ENCODE measurements at regions not wholly inside any gene's neighbourhood (a gene's known extent, or its start where the extent isn't known, plus 50 kb on each side); places are given as distances from the start of the nearest gene placed in this dataset.
"Not testable (repeated sequence)": the region's sequence is repeated elsewhere in the genome, so short reads cannot be mapped to it uniquely, and the experiment has no call there.

GRCh38 chr5:45893309-45893708, 197.1 kb upstream of the HCN1 start:
- DNase-seq (ENCODE audit: low spot score), result no peak
- no peak overlapping the region for H2AFZ ChIP-seq (ENCODE audit: low read length)
- no peak overlapping the region for H3K4ac ChIP-seq (ENCODE audit: low read length)

GRCh38 chr5:45890441-45891080, 194.4 kb upstream of the HCN1 start:
- DNase-seq (ENCODE audit: low spot score); H3K4me1 ChIP-seq (ENCODE audit: control insufficient read depth in 2 of 2, insufficient read depth in 1 of 2, low read depth in 1 of 2, low read length in 2 of 2); H3K18ac ChIP-seq (ENCODE audit: low read length); H2BK15ac ChIP-seq (ENCODE audit: low read length); H3K14ac ChIP-seq (ENCODE audit: low read length); H3K4me2 ChIP-seq (ENCODE audit: insufficient read depth, low read length, poor library complexity, severe bottlenecking); H2AK5ac ChIP-seq (ENCODE audit: low read depth, low read length); H2BK5ac ChIP-seq (ENCODE audit: low read length); H4K91ac ChIP-seq (ENCODE audit: low read depth, low read length, poor library complexity); H3K4me3 ChIP-seq (ENCODE audit: low read length in 2 of 2); H3K9me3 ChIP-seq (replicated peaks in 1 of 2; ENCODE audit: control insufficient read depth in 2 of 2, insufficient read depth in 1 of 2, low read depth in 1 of 2, low read length in 2 of 2); H3K36me3 ChIP-seq (replicated peaks in 1 of 2; ENCODE audit: control insufficient read depth in 2 of 2, insufficient read depth in 2 of 2, low read length in 2 of 2); H2AFZ ChIP-seq (ENCODE audit: low read length); H2BK12ac ChIP-seq (ENCODE audit: low read length); H3K23ac ChIP-seq (ENCODE audit: low read depth, low read length, poor library complexity); H3K27ac ChIP-seq (replicated peaks; ENCODE audit: low read length); H2BK120ac ChIP-seq (ENCODE audit: low read depth, low read length); H3K27me3 ChIP-seq (ENCODE audit: control insufficient read depth in 3 of 3, insufficient read depth in 3 of 3, low read depth in 1 of 3, low read length in 3 of 3); H3K9ac ChIP-seq (ENCODE audit: low read depth, low read length, poor library complexity); H3K79me1 ChIP-seq (ENCODE audit: low read depth, low read length); H3K4ac ChIP-seq (ENCODE audit: low read length); H4K8ac ChIP-seq (ENCODE audit: low read depth, low read length): not testable (repeated sequence)
- WGBS, 2 donors (ENCODE audit: extremely low coverage in 2 of 2, insufficient read length in 2 of 2, insufficient replicate concordance in 1 of 2), result no CpG with 5 or more reads among the region's 28 CpGs

More at GRCh38 chr5:45893309-45893708, 197.1 kb upstream of the HCN1 start:
- Histone ChIP-seq H2BK5ac (ENCODE audit: low read length) (no peak overlapping the region), H2BK12ac (ENCODE audit: low read length) (no peak overlapping the region), H3K4me1 (ENCODE audit: control insufficient read depth in 2 of 2, insufficient read depth in 1 of 2, low read depth in 1 of 2, low read length in 2 of 2) (no peaks in the 10 kb centered on the region), H2BK15ac (ENCODE audit: low read length) (no peak overlapping the region), H3K18ac (ENCODE audit: low read length) (no peak overlapping the region), H3K23ac (ENCODE audit: low read depth, low read length, poor library complexity) (no peak overlapping the region), H3K9ac (ENCODE audit: low read depth, low read length, poor library complexity) (no peak overlapping the region), H3K4me2 (ENCODE audit: insufficient read depth, low read length, poor library complexity, severe bottlenecking) (no peak overlapping the region), H3K14ac (ENCODE audit: low read length) (no peak overlapping the region), H3K4me3 (ENCODE audit: low read length in 2 of 2) (no peak overlapping the region), H3K9me3 (replicated peaks in 1 of 2; ENCODE audit: control insufficient read depth in 2 of 2, insufficient read depth in 1 of 2, low read depth in 1 of 2, low read length in 2 of 2) (peaks cover 0 to 3% of the 10 kb centered on the region in 2 donors), H3K27me3 (ENCODE audit: control insufficient read depth in 3 of 3, insufficient read depth in 3 of 3, low read depth in 1 of 3, low read length in 3 of 3) (no peaks in the 10 kb centered on the region), H2BK120ac (ENCODE audit: low read depth, low read length) (no peak overlapping the region), H2AK5ac (ENCODE audit: low read depth, low read length) (no peak overlapping the region), H3K27ac (replicated peaks; ENCODE audit: low read length) (no peak overlapping the region), H4K91ac (ENCODE audit: low read depth, low read length, poor library complexity) (no peak overlapping the region), H3K36me3 (replicated peaks in 1 of 2; ENCODE audit: control insufficient read depth in 2 of 2, insufficient read depth in 2 of 2, low read length in 2 of 2) (no peaks in the 10 kb centered on the region), H3K79me1 (ENCODE audit: low read depth, low read length) (no peaks in the 10 kb centered on the region), H4K8ac (ENCODE audit: low read depth, low read length) (no peak overlapping the region)

GRCh38 chr5:45862763-45863162, 166.6 kb upstream of the HCN1 start:
- no peak overlapping the region for H3K27ac ChIP-seq (replicated peaks; ENCODE audit: low read length)
- WGBS, 2 donors (ENCODE audit: extremely low coverage in 2 of 2, insufficient read length in 2 of 2, insufficient replicate concordance in 1 of 2), result no CpG with 5 or more reads among the region's 2 CpGs

GRCh38 chr5:45847877-45848276, 151.7 kb upstream of the HCN1 start:
- Histone ChIP-seq H3K9ac (ENCODE audit: low read depth, low read length, poor library complexity) (no peak overlapping the region), H2BK5ac (ENCODE audit: low read length) (no peak overlapping the region), H3K18ac (ENCODE audit: low read length) (peak overlapping the region; percentile 44), H2BK12ac (ENCODE audit: low read length) (no peak overlapping the region), H2BK15ac (ENCODE audit: low read length) (no peak overlapping the region), H3K4me1 (ENCODE audit: control insufficient read depth in 2 of 2, insufficient read depth in 1 of 2, low read depth in 1 of 2, low read length in 2 of 2) (peaks cover 0 to 3% of the 10 kb centered on the region in 2 donors), H3K4me2 (ENCODE audit: insufficient read depth, low read length, poor library complexity, severe bottlenecking) (no peak overlapping the region), H3K27me3 (ENCODE audit: control insufficient read depth in 3 of 3, insufficient read depth in 3 of 3, low read depth in 1 of 3, low read length in 3 of 3) (no peaks in the 10 kb centered on the region), H3K4me3 (ENCODE audit: low read length in 2 of 2) (no peak overlapping the region), H3K14ac (ENCODE audit: low read length) (no peak overlapping the region), H3K4ac (ENCODE audit: low read length) (no peak overlapping the region), H4K8ac (ENCODE audit: low read depth, low read length) (peak overlapping the region; percentile 82), H2AFZ (ENCODE audit: low read length) (peak overlapping the region; percentile 68), H3K79me1 (ENCODE audit: low read depth, low read length) (no peaks in the 10 kb centered on the region), H3K27ac (replicated peaks; ENCODE audit: low read length) (no peak overlapping the region), H3K36me3 (replicated peaks in 1 of 2; ENCODE audit: control insufficient read depth in 2 of 2, insufficient read depth in 2 of 2, low read length in 2 of 2) (no peaks in the 10 kb centered on the region), H3K23ac (ENCODE audit: low read depth, low read length, poor library complexity) (no peak overlapping the region), H2BK120ac (ENCODE audit: low read depth, low read length) (no peak overlapping the region), H2AK5ac (ENCODE audit: low read depth, low read length) (no peak overlapping the region), H4K91ac (ENCODE audit: low read depth, low read length, poor library complexity) (no peak overlapping the region), H3K9me3 (replicated peaks in 1 of 2; ENCODE audit: control insufficient read depth in 2 of 2, insufficient read depth in 1 of 2, low read depth in 1 of 2, low read length in 2 of 2) (no peaks in the 10 kb centered on the region)
- peak; percentile 9 for DNase-seq (ENCODE audit: low spot score)
- no CpG with 5 or more reads among the region's 3 CpGs for WGBS, 2 donors (ENCODE audit: extremely low coverage in 2 of 2, insufficient read length in 2 of 2, insufficient replicate concordance in 1 of 2)

More at GRCh38 chr5:45862763-45863162, 166.6 kb upstream of the HCN1 start:
- Histone ChIP-seq H2BK15ac (ENCODE audit: low read length) (no peak overlapping the region), H3K14ac (ENCODE audit: low read length) (no peak overlapping the region), H4K91ac (ENCODE audit: low read depth, low read length, poor library complexity) (no peak overlapping the region), H3K27me3 (ENCODE audit: control insufficient read depth in 3 of 3, insufficient read depth in 3 of 3, low read depth in 1 of 3, low read length in 3 of 3) (no peaks in the 10 kb centered on the region), H4K8ac (ENCODE audit: low read depth, low read length) (no peak overlapping the region), H3K4me1 (ENCODE audit: control insufficient read depth in 2 of 2, insufficient read depth in 1 of 2, low read depth in 1 of 2, low read length in 2 of 2) (no peaks in the 10 kb centered on the region), H3K9me3 (replicated peaks in 1 of 2; ENCODE audit: control insufficient read depth in 2 of 2, insufficient read depth in 1 of 2, low read depth in 1 of 2, low read length in 2 of 2) (peaks cover 0 to 2% of the 10 kb centered on the region in 2 donors), H3K4me3 (ENCODE audit: low read length in 2 of 2) (no peak overlapping the region), H2BK120ac (ENCODE audit: low read depth, low read length) (no peak overlapping the region), H2AFZ (ENCODE audit: low read length) (no peak overlapping the region), H2AK5ac (ENCODE audit: low read depth, low read length) (no peak overlapping the region), H3K79me1 (ENCODE audit: low read depth, low read length) (no peaks in the 10 kb centered on the region), H2BK12ac (ENCODE audit: low read length) (no peak overlapping the region), H3K18ac (ENCODE audit: low read length) (no peak overlapping the region), H3K4me2 (ENCODE audit: insufficient read depth, low read length, poor library complexity, severe bottlenecking) (no peak overlapping the region), H3K9ac (ENCODE audit: low read depth, low read length, poor library complexity) (no peak overlapping the region), H3K4ac (ENCODE audit: low read length) (no peak overlapping the region), H3K23ac (ENCODE audit: low read depth, low read length, poor library complexity) (no peak overlapping the region), H2BK5ac (ENCODE audit: low read length) (no peak overlapping the region), H3K36me3 (replicated peaks in 1 of 2; ENCODE audit: control insufficient read depth in 2 of 2, insufficient read depth in 2 of 2, low read length in 2 of 2) (no peaks in the 10 kb centered on the region)
- DNase-seq (ENCODE audit: low spot score), result no peak

All from neuronal stem cell (in vitro differentiated cells).